Gastroesophageal sphincter (tissue), 4 donors: ENCODE measurements at regions not wholly inside any gene's neighbourhood (a gene's known extent, or its start where the extent isn't known, plus 50 kb on each side); places are given as distances from the start of the nearest gene placed in this dataset.
A peak's percentile ranks its signal among the peaks of the same experiment; 100 is the strongest.

Experiments
- ATAC-seq: fragments of 150-250 bp; one replicate; pipeline ENCODE4 v1.9.1; 2016; ENCODE audit warnings: mild to moderate bottlenecking, moderate library complexity
- H3K27ac ChIP-seq, 4 donors: fragments of 200-600 bp; sonication (generic) in 3 of 4; 1 replicate in 3 of 4; 2 replicates in 1 of 4; pipeline ENCODE4 v1.5.1; 2016 to 2019
- H3K27me3 ChIP-seq: fragments of 200-600 bp; sonication (generic); one replicate; pipeline ENCODE4 v1.5.1; 2019
- H3K36me3 ChIP-seq, 2 donors: fragments of 200-600 bp; sonication (generic); one replicate each; pipeline ENCODE4 v1.5.1; 2019; ENCODE audit warnings: control low read depth in 1 of 2
- H3K4me1 ChIP-seq, 3 donors: fragments of 200-600 bp; sonication (generic); 1 replicate in 2 of 3; 2 replicates in 1 of 3; pipeline ENCODE4 v1.5.1; 2016 to 2019; ENCODE audit warnings: control low read depth in 2 of 3
- H3K4me3 ChIP-seq, 2 donors: fragments of 200-600 bp; sonication (generic); one replicate each; pipeline ENCODE4 v1.5.1; 2019; ENCODE audit warnings: mild to moderate bottlenecking in 1 of 2, moderate library complexity in 1 of 2
- H3K9me3 ChIP-seq, 3 donors: fragments of 200-600 bp; sonication (generic); one replicate each; pipeline ENCODE4 v1.5.1; 2017 to 2019; ENCODE audit warnings: control low read depth in 2 of 3
- EP300 ChIP-seq: sonication (generic); formaldehyde crosslinking; IDR thresholded peaks from one replicate; pipeline ENCODE4 v1.6.1; 2017; ENCODE audit warnings: antibody characterized with exemption, mild to moderate bottlenecking
- POLR2A ChIP-seq, 2 donors: fragments of 450-650 bp; IDR thresholded peaks; one replicate each; pipeline ENCODE4 v1.6.1; 2017; ENCODE audit warnings: antibody characterized with exemption in 2 of 2, mild to moderate bottlenecking in 2 of 2, moderate library complexity in 1 of 2
- POLR2AphosphoS5 ChIP-seq: sonication (generic); formaldehyde crosslinking; IDR thresholded peaks from one replicate; pipeline ENCODE4 v1.6.1; 2017; ENCODE audit warnings: antibody characterized with exemption
- WGBS, 2 donors: methylation state at CpG; one replicate each; pipeline ENCODE4 v1.1.5; 2018; ENCODE audit warnings: low coverage in 1 of 2; 5-methylcytosine and 5-hydroxymethylcytosine counted together
- TF ChIP-seq, protein P1 (sequence below), 4 experiments: fragments of 200-600 bp in 2 of 4; fragments of 450-650 bp in 2 of 4; sonication (generic) in 1 of 4; IDR thresholded peaks; one replicate each; pipeline ENCODE4 v1.5.1; 2017 to 2019; ENCODE audit warnings: antibody characterized with exemption in 4 of 4, mild to moderate bottlenecking in 2 of 4, moderate library complexity in 2 of 4

DNA sequence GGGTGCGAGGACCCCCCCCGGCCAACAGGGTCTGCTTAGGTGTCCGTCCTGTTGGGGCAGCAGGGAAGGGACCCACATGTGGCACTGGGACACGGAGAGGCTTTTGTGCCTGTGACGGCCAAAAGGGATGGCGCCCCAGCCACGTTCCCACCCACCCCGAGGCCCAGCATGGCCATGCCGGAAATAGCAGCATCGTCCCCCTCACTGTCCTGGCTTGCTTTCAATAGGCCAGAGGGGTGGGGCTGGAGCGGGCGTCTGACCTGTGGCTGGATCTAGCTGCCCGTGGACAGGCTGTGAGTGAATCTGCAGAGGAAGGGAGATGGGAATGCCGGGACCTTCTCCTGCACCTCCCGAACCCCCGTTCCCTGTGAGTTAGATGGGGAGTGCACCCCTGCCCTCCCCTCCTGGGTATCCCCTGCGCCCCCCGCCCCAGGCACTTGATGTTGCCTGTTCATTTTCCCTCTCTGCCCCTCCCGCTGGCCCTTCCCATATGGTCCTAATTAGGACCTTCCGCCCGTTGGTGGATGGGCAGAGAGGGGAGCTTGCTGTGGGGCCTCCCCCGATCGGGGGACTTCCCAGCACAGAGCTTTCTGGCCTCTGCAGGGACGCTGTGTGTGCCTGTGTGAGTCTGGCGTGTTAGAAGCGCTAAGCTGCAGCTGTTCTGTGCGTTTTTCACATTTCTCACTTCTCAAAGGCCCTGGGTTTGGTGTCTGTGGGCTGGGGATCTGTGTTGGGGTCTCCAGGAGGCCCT is 292.8 kb downstream of the SEC14L1 start:
- 10% methylated on average over 2 of the region's 27 CpGs; no CpG with 5 or more reads in 1 of the 2 donors for WGBS, 2 donors
- H3K36me3 ChIP-seq: no peaks in the 10 kb centered on the region
- H3K4me1 ChIP-seq: peaks cover 6 to 100% (median 82%) of the 10 kb centered on the region in 3 donors
- H3K27me3 ChIP-seq: no peaks in the 10 kb centered on the region
- TF ChIP-seq, protein P1, sequence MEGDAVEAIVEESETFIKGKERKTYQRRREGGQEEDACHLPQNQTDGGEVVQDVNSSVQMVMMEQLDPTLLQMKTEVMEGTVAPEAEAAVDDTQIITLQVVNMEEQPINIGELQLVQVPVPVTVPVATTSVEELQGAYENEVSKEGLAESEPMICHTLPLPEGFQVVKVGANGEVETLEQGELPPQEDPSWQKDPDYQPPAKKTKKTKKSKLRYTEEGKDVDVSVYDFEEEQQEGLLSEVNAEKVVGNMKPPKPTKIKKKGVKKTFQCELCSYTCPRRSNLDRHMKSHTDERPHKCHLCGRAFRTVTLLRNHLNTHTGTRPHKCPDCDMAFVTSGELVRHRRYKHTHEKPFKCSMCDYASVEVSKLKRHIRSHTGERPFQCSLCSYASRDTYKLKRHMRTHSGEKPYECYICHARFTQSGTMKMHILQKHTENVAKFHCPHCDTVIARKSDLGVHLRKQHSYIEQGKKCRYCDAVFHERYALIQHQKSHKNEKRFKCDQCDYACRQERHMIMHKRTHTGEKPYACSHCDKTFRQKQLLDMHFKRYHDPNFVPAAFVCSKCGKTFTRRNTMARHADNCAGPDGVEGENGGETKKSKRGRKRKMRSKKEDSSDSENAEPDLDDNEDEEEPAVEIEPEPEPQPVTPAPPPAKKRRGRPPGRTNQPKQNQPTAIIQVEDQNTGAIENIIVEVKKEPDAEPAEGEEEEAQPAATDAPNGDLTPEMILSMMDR (IDR thresholded peaks at IDR 0.05): no peak
- TF ChIP-seq POLR2AphosphoS5 (no peak), EP300 (no peak), POLR2A (IDR thresholded peaks at IDR 0.05) (no peak)
- no peak overlapping the region for H3K4me3 ChIP-seq
- peak overlapping the region in 3 of 4 donors; percentile 48 to 96 (median 91) for H3K27ac ChIP-seq
- no peaks in the 10 kb centered on the region for H3K9me3 ChIP-seq
- ATAC-seq: no peak

DNA sequence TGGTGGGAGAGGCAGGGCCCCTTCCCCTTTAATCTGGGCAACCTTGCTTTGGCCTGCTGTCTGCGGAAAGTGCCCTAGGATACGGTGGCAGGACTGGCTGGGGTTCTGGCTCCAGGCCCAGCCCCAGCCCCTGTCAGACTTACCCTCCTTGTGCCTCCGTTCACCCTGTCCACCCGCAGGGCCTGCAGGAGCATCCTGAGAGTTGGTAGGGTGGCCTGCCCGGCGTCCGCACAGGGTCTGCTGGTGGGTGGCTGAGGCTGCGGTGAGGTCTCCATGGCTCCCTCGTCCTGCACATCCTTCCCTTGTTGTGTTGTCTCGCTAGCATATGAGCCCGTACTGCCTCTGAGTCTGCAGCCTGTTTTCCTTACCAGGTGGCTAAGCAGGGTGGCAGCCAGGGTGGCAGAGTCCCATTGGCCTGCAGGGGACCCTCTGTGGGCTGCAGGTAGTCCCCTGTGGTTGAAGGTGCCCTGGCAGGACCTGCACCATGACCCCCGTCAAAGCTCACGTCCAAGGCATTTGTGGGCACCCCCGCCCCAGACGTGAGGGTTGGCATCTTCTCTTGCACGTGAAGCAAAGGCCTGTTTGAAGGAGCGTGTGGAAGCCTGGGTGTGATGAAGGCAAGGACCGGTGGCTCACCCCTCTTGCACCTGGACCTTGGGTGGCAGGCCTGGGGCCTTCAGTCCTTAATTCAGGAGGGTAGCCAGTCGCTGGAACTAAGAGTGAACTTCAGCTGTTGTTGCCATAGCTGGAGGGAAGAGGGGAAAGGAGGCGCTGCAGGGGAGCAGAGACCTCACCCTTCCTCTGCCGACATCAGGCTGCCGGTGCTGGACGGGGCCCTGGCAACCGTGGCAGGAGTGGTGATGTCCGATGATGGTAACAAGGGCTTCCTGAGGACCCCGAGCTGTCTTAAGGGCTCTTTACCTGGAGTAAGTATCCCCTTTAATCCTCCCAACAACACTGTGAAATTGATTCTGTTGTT is 293.7 kb downstream of the SEC14L1 start:
- no peak overlapping the region for H3K4me3 ChIP-seq
- no peaks in the 10 kb centered on the region for H3K9me3 ChIP-seq
- peak overlapping the region in 2 of 4 donors; percentile 91 to 96 for H3K27ac ChIP-seq
- ATAC-seq: no peak
- 40 to 66% methylated on average over 3 to 8 of the region's 26 CpGs for WGBS, 2 donors
- H3K36me3 ChIP-seq: no peaks in the 10 kb centered on the region
- H3K4me1 ChIP-seq: peaks cover 6 to 100% (median 81%) of the 10 kb centered on the region in 3 donors
- TF ChIP-seq POLR2AphosphoS5 (no peak), EP300 (no peak), POLR2A (IDR thresholded peaks at IDR 0.05) (no peak)
- TF ChIP-seq, protein P1 (IDR thresholded peaks at IDR 0.05): no peak
- H3K27me3 ChIP-seq: no peaks in the 10 kb centered on the region

DNA sequence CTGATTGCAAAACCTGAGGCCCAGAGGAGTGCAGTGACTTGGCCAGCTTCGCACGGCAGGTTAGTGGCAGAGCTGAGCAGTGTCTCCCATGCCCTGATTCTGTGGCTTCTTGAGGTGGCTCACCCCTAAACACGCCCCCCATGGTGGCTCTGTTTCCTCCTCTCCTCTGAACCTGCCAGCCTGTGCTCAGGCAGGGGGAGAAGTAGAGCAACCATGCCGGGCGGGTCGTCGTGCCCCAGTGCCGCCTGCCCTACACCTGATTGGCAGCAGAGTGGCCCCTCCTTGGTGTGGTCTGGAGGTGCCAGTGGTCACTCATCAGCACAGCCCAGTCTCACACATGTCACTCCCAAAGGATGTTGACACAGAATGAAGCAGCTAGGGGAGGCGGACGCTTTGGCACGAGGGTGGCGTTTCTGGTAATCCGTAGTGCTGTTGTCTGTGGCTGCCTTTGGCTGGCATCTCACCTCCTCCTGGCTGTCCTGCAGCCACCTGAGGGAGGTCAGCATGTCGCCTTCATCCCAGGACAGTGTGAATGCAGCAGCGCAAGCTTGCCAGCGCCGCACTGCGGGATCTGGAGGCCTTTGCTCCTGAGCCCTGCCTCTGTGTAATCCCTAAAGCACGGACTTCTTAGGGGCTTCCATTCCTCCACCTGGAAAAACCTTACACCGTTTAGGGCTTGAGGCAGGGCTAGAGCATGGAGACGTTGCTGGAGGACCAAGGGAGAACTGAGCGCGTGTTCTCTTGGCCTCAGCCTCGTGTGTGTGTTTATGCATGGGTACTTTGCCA is 294.7 kb downstream of the SEC14L1 start:
- no peak overlapping the region for H3K4me3 ChIP-seq
- H3K9me3 ChIP-seq: no peaks in the 10 kb centered on the region
- 60% methylated on average over 1 of the region's 24 CpGs; no CpG with 5 or more reads in 1 of the 2 donors for WGBS, 2 donors
- no peak for ATAC-seq
- H3K27ac ChIP-seq: peak overlapping the region in 3 of 4 donors; percentile 45 to 91 (median 65)
- H3K36me3 ChIP-seq: no peaks in the 10 kb centered on the region
- H3K4me1 ChIP-seq: peaks cover 6 to 100% (median 84%) of the 10 kb centered on the region in 3 donors
- H3K27me3 ChIP-seq: no peaks in the 10 kb centered on the region
- TF ChIP-seq POLR2A (IDR thresholded peaks at IDR 0.05) (no peak), POLR2AphosphoS5 (no peak), EP300 (no peak)
- TF ChIP-seq, protein P1 (IDR thresholded peaks at IDR 0.05): no peak

DNA sequence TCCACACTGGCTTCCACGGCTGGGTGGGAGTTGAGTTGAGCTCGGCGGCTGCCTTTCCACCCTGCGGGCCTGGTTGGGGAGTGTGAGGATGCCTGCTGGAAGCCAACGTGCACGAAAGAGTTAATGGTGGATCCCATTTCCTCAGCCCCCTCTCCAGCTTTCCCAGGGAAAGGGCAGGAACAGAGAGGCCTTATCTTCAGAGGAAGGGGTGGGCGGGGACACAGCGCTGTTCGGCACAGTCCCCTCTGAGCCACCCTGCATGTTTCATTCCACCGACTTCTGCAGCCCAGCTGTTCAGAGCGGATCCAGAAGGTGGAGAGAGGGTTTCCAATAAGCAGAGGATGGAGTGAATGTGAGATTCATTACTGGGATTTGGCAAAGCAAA is 295.3 kb downstream of the SEC14L1 start:
- Histone ChIP-seq H3K27me3 (no peaks in the 10 kb centered on the region), H3K36me3 (no peaks in the 10 kb centered on the region), H3K4me3 (no peak overlapping the region), H3K4me1 (peaks cover 3 to 100% (median 84%) of the 10 kb centered on the region in 3 donors), H3K27ac (peak overlapping the region in 3 of 4 donors; percentile 45 to 91 (median 65)), H3K9me3 (no peaks in the 10 kb centered on the region)
- ATAC-seq: no peak
- TF ChIP-seq POLR2A (IDR thresholded peaks at IDR 0.05) (no peak), POLR2AphosphoS5 (no peak), EP300 (no peak)
- TF ChIP-seq, protein P1 (IDR thresholded peaks at IDR 0.05): no peak
- 21% methylated on average over 8 of the region's 11 CpGs; no CpG with 5 or more reads in 1 of the 2 donors for WGBS, 2 donors
